ENCODE measurements at regions not wholly inside any gene's neighbourhood (a gene's known extent, or its start where the extent isn't known, plus 50 kb on each side); places are given as distances from the start of the nearest gene placed in this dataset.

DNA sequence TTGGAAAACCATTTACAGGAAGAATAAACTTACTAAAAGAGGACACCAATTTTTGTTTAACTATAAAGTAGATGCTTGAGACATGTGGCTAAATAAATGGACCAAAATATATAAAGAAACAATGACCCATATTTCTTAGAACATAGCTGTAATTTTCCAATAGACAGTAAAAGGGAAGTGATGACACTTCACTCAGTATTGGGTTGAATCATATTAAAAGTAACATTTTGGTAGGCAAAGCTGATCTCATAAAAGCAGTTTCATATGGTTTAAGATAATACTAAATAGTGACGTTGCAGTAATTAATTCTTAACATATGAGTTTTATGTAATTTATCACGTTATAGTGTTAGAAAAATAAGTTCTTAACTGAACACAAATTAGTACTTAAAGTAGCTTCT lies 308.9 kb upstream of the RUNX1 start:
- H3K27ac ChIP-seq: no peak overlapping the region
- TF ChIP-seq, protein P1, sequence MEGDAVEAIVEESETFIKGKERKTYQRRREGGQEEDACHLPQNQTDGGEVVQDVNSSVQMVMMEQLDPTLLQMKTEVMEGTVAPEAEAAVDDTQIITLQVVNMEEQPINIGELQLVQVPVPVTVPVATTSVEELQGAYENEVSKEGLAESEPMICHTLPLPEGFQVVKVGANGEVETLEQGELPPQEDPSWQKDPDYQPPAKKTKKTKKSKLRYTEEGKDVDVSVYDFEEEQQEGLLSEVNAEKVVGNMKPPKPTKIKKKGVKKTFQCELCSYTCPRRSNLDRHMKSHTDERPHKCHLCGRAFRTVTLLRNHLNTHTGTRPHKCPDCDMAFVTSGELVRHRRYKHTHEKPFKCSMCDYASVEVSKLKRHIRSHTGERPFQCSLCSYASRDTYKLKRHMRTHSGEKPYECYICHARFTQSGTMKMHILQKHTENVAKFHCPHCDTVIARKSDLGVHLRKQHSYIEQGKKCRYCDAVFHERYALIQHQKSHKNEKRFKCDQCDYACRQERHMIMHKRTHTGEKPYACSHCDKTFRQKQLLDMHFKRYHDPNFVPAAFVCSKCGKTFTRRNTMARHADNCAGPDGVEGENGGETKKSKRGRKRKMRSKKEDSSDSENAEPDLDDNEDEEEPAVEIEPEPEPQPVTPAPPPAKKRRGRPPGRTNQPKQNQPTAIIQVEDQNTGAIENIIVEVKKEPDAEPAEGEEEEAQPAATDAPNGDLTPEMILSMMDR (conservative IDR thresholded peaks at IDR 0.05): no peak

- TF ChIP-seq, protein P1 (conservative IDR thresholded peaks at IDR 0.05): no peak
- no peak overlapping the region for H3K27ac ChIP-seq
Measured at GRCh38 chr21:35357041-35357780, 308.1 kb upstream of the RUNX1 start.

GRCh38 chr21:35354078-35354477 lies 305.0 kb upstream of the RUNX1 start:
- TF ChIP-seq, protein P1 (conservative IDR thresholded peaks at IDR 0.05): no peak
- H3K27ac ChIP-seq: no peak overlapping the region

- H3K27ac ChIP-seq: no peak overlapping the region
- TF ChIP-seq, protein P1 (conservative IDR thresholded peaks at IDR 0.05): no peak
Measured at GRCh38 chr21:35352793-35353192, 303.7 kb upstream of the RUNX1 start.

DNA sequence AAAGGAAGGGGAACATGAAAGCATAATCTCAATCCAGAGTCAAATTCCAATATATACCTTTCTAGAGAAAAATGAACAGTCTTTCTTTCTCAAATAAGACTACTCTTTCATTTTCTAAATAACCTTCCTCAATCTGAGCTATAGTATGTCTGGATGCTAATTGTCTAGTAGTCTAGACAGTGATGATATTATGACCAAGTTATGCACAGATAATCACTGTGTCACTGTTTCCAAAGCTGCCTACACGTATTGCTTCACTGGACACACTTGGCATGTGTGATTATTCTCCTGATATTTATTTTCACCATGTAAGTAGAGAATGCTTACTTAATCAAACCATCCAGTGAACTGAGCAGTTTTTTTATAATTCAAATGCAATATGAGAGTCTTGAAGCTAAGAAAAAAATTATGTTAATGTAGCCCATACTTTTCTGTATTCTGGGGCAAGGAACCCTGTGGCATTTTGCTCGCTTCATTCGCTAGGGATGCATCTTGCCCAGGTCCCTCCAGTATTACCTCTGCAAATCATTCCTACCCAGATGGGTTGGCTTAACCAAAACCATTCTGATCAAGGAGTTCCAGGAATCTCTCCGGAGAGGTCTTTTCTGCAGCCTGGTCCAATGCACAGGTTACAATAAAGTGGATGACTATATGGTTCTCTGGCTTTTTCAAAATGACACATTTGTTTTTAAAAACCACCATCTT lies 303.1 kb upstream of the RUNX1 start:
- no peak overlapping the region for H3K27ac ChIP-seq
- TF ChIP-seq, protein P1 (conservative IDR thresholded peaks at IDR 0.05): no peak

DNA sequence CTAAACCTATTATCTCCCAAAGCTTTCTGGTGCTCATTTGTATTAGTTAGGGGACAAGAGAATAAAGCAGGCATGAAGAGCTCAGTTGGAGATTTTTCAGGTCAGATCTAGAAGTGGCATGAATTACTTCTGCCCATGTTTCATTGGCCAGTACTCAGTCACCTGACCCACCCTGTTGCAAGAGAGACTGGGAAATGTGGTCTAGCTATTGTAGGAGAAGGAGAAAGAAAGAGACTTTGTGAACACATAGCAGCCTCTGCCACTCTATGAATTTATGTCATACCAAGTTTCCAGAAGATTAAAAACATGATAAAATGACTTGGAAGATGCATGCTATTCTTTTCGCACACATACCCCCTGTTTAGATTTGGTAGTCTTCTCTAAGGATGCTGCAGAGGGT lies 302.3 kb upstream of the RUNX1 start:
- TF ChIP-seq, protein P1 (conservative IDR thresholded peaks at IDR 0.05): no peak
- H3K27ac ChIP-seq: no peak overlapping the region

DNA sequence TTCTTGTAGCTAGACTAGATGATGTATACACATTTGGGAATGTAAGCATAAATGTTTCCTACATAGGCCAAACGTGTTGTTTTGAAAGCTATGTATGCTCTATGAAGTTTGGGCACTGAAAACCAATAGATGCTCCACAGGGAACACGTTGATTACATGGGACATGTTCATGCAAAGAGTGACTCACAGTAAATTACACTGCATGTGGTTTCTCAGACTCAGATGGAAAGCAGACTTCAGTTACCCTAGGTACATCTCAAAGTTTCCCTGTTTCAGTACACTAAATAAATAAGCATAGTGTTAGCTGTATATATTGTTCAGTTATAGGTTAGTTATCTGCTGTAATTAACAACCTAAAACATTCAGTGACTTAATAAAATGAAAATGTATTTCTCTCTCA lies 301.9 kb upstream of the RUNX1 start:
- TF ChIP-seq, protein P1 (conservative IDR thresholded peaks at IDR 0.05): no peak
- no peak overlapping the region for H3K27ac ChIP-seq

Measured in VCaP (cell line).